A549 (cell line): ENCODE measurements at regions not wholly inside any gene's neighbourhood (a gene's known extent, or its start where the extent isn't known, plus 50 kb on each side); places are given as distances from the start of the nearest gene placed in this dataset.

Experiments used
- ATAC-seq, 2 experiments: fragments of 200-7000 bp in 1 of 2; fragments of >200 bp in 1 of 2; cut with Nextera tagmentation in 1 of 2; cut with Tn5 transposase in 1 of 2; 3 replicates each; pipeline versions ENCODE4 v1.8.0 to v1.9.1; 2018 to 2020; ENCODE audit warnings: mild to moderate bottlenecking in 1 of 2, moderate library complexity in 1 of 2
- CTCF ChIA-PET: fragments of 300-600 bp; sonication (Branson Sonifier 250); formaldehyde crosslinking; extraction: SDS; loops from one replicate; lab custom pipeline; 2021; ENCODE audit warnings: antibody characterized with exemption, inconsistent platforms; lab: Yijun Ruan, JAX
- POLR2A ChIA-PET: fragments of 350-600 bp; formaldehyde crosslinking; extraction: SDS; loops from one replicate; lab custom pipeline; 2021; ENCODE audit warnings: antibody characterized with exemption, inconsistent platforms; lab: Yijun Ruan, JAX
- DNase-seq, 2 experiments: peaks; one replicate each; pipeline versions ENCODE4 v3.0.0 to v3.0.0-alpha.2; 2011 to 2016; ENCODE audit warnings: low read depth in 1 of 2, low spot score in 1 of 2
- FAIRE-seq: peaks from 2 replicates; lab custom pipeline; 2011; peaks lifted over from hg19 to GRCh38; lab: Jason Lieb, UNC
- H3K27ac ChIP-seq, 2 experiments: fragments of >200 bp; sonication (Bioruptor Twin); formaldehyde crosslinking; 3 replicates each; pipeline ENCODE4 v1.5.1; 2016 to 2017
- H3K4me1 ChIP-seq: fragments of >200 bp; sonication (Bioruptor Twin); formaldehyde crosslinking; 3 replicates; pipeline ENCODE4 v1.6.1; 2016
- H3K4me2 ChIP-seq: fragments of >200 bp; sonication (Bioruptor Twin); formaldehyde crosslinking; 3 replicates; pipeline ENCODE4 v1.6.1; 2016
- H3K4me3 ChIP-seq: fragments of >200 bp; sonication (Bioruptor Twin); formaldehyde crosslinking; 3 replicates; pipeline ENCODE4 v1.5.1; 2016
- H3K9me3 ChIP-seq: fragments of >200 bp; sonication (Bioruptor Twin); formaldehyde crosslinking; 3 replicates; pipeline ENCODE4 v1.6.1; 2016
- ATOH8 ChIP-seq: fragments of 250-450 bp; sonication (Bioruptor Pico); IDR thresholded peaks from 2 replicates; pipeline ENCODE4 v1.5.0; 2020; ENCODE audit warnings: low read depth, mild to moderate bottlenecking, moderate library complexity
- CBX2 ChIP-seq: fragments of 200-600 bp; sonication (generic); IDR thresholded peaks from 2 replicates; pipeline ENCODE4 v1.6.1; 2016; ENCODE audit warnings: low read depth, mild to moderate bottlenecking, borderline replicate concordance
- CHD4 ChIP-seq: fragments of 200-600 bp; sonication (generic); IDR thresholded peaks from 2 replicates; pipeline ENCODE4 v1.6.1; 2016; ENCODE audit warnings: antibody characterized with exemption, mild to moderate bottlenecking, borderline replicate concordance
- CTCF ChIP-seq: fragments of >200 bp; sonication (Bioruptor Twin); formaldehyde crosslinking; IDR thresholded peaks from 3 replicates; pipeline ENCODE4 v1.5.1; 2016
- E2F6 ChIP-seq: IDR thresholded peaks from 2 replicates; pipeline ENCODE4 v1.6.1; 2012; ENCODE audit warnings: low read depth, borderline replicate concordance
- EHF ChIP-seq: fragments of 250-450 bp; sonication (Bioruptor Pico); IDR thresholded peaks from 2 replicates; pipeline ENCODE4 v1.5.0; 2020; ENCODE audit warnings: mild to moderate bottlenecking
- EHMT2 ChIP-seq: fragments of 200-600 bp; sonication (generic); IDR thresholded peaks from 2 replicates; pipeline ENCODE4 v1.6.1; 2016; ENCODE audit warnings: antibody characterized with exemption, low read depth, mild to moderate bottlenecking, moderate library complexity
- EP300 ChIP-seq, 2 experiments: fragments of >200 bp; sonication (Bioruptor Twin); formaldehyde crosslinking; IDR thresholded peaks; 2 replicates in 1 of 2; 3 replicates in 1 of 2; pipeline ENCODE4 v1.6.1; 2016 to 2017
- FOXS1 ChIP-seq: fragments of 250-450 bp; sonication (Bioruptor Pico); IDR thresholded peaks from 2 replicates; pipeline ENCODE4 v1.5.0; 2020; ENCODE audit warnings: mild to moderate bottlenecking, moderate library complexity
- HDAC2 ChIP-seq: fragments of 200-600 bp; sonication (generic); IDR thresholded peaks from 2 replicates; pipeline ENCODE4 v1.6.1; 2016
- HEYL ChIP-seq: fragments of 250-450 bp; sonication (Bioruptor Pico); IDR thresholded peaks from 2 replicates; pipeline ENCODE4 v1.8.0; 2021; ENCODE audit warnings: mild to moderate bottlenecking, moderate library complexity
- HOXB13 ChIP-seq: fragments of 250-450 bp; sonication (Bioruptor Pico); IDR thresholded peaks from 2 replicates; pipeline ENCODE4 v1.5.0; 2020; ENCODE audit warnings: low read depth, mild to moderate bottlenecking, moderate library complexity
- HOXB5 ChIP-seq: fragments of 250-450 bp; sonication (Bioruptor Pico); IDR thresholded peaks from 2 replicates; pipeline ENCODE4 v1.5.0; 2020; ENCODE audit warnings: mild to moderate bottlenecking, moderate library complexity
- JUNB ChIP-seq: fragments of >200 bp; sonication (Bioruptor Twin); formaldehyde crosslinking; IDR thresholded peaks from 2 replicates; pipeline ENCODE4 v1.6.1; 2016
- MAFK ChIP-seq: fragments of 450-650 bp; IDR thresholded peaks from 2 replicates; pipeline ENCODE4 v1.6.1; 2014; ENCODE audit not compliant: partially characterized antibody
- MAX ChIP-seq: IDR thresholded peaks from 2 replicates; pipeline ENCODE4 v1.6.1; 2012
- MAZ ChIP-seq: fragments of 150-350 bp; IDR thresholded peaks from 2 replicates; pipeline ENCODE4 v1.6.1; 2014; ENCODE audit warnings: antibody characterized with exemption, low read depth, low read length, borderline replicate concordance
- NFE2L2 ChIP-seq: fragments of 150-350 bp; conservative IDR thresholded peaks from 2 replicates; pipeline ENCODE4 v1.6.1; 2014; ENCODE audit warnings: low read length
- NPAS2 ChIP-seq: fragments of 250-450 bp; sonication (Bioruptor Pico); IDR thresholded peaks from 2 replicates; pipeline ENCODE4 v1.8.0; 2022; ENCODE audit warnings: mild to moderate bottlenecking, moderate library complexity, borderline replicate concordance
- PBX3 ChIP-seq: IDR thresholded peaks from 2 replicates; pipeline ENCODE4 v1.6.1; 2012
- POLR2A ChIP-seq: IDR thresholded peaks from 2 replicates; pipeline ENCODE4 v1.6.1; 2012; ENCODE audit warnings: mild to moderate bottlenecking, low read length
- RCOR1 ChIP-seq: fragments of 150-350 bp; IDR thresholded peaks from 2 replicates; pipeline ENCODE4 v1.6.1; 2014; ENCODE audit warnings: antibody characterized with exemption, low read length, low read depth
- SMC3 ChIP-seq: fragments of >200 bp; sonication (Bioruptor Twin); formaldehyde crosslinking; IDR thresholded peaks from 3 replicates; pipeline ENCODE4 v1.6.1; 2018; ENCODE audit warnings: inconsistent platforms
- SREBF2 ChIP-seq: fragments of 450-650 bp; IDR thresholded peaks from 2 replicates; pipeline ENCODE4 v1.6.1; 2014; ENCODE audit warnings: mild to moderate bottlenecking, moderate library complexity
- TFCP2L1 ChIP-seq: fragments of 250-450 bp; sonication (Bioruptor Pico); IDR thresholded peaks from 2 replicates; pipeline ENCODE4 v1.5.0; 2021; ENCODE audit warnings: mild to moderate bottlenecking
- TP53 ChIP-seq: fragments of 250-450 bp; sonication (Bioruptor Pico); IDR thresholded peaks from 2 replicates; pipeline ENCODE4 v1.5.0; 2021; ENCODE audit warnings: mild to moderate bottlenecking, moderate library complexity
- USF2 ChIP-seq: fragments of 450-650 bp; IDR thresholded peaks from 2 replicates; pipeline ENCODE4 v1.6.1; 2014; ENCODE audit warnings: antibody characterized with exemption
- ZC3H11A ChIP-seq: fragments of 450-650 bp; IDR thresholded peaks from 2 replicates; pipeline ENCODE4 v1.6.1; 2014; ENCODE audit warnings: antibody characterized with exemption, mild to moderate bottlenecking
- ZFP36 ChIP-seq: fragments of 450-650 bp; IDR thresholded peaks from 2 replicates; pipeline ENCODE4 v1.6.1; 2014; ENCODE audit warnings: borderline replicate concordance; ENCODE audit not compliant: partially characterized antibody
- WGBS: methylation state at CpG from one replicate; pipeline ENCODE4 v1.1.6; 2017; ENCODE audit errors: missing lambda C conversion rate; 5-methylcytosine and 5-hydroxymethylcytosine counted together

- DNase-seq (no peak), FAIRE-seq (no peak), ATAC-seq (no peak)
- Histone ChIP-seq H3K27ac (no peak overlapping the region), H3K4me3 (no peak overlapping the region), H3K4me1 (no peaks in the 10 kb centered on the region), H3K4me2 (no peak overlapping the region), H3K9me3 (no peaks in the 10 kb centered on the region)
- ChIA-PET CTCF (no interaction called here), POLR2A (no interaction called here)
- no peak for TF ChIP-seq FOXS1
- TF ChIP-seq SMC3: no peak
- no peak for TF ChIP-seq NPAS2 (CRISPR knock-in tag)
- no peak for TF ChIP-seq NFE2L2
- no peak for TF ChIP-seq USF2
- no peak for TF ChIP-seq CTCF
- no peak for TF ChIP-seq MAZ
- TF ChIP-seq E2F6: no peak
- TF ChIP-seq JUNB: no peak
- no peak for TF ChIP-seq EHMT2
- TF ChIP-seq MAFK: no peak
- no peak for TF ChIP-seq ATOH8 (CRISPR knock-in tag)
- TF ChIP-seq EHF (CRISPR knock-in tag): no peak
- TF ChIP-seq HEYL: no peak
- TF ChIP-seq CBX2: no peak
- no peak for TF ChIP-seq TFCP2L1
- no peak for TF ChIP-seq SREBF2
- no peak for TF ChIP-seq HOXB13 (CRISPR knock-in tag)
- WGBS: 0% methylated on average over 1 of the region's 1 CpG
Observed at GRCh38 chr3:135867911-135868310, 97.6 kb upstream of the PPP2R3A start.

- CTCF ChIA-PET: no interaction called here
- FAIRE-seq: no peak
- no peak for ATAC-seq
- POLR2A ChIA-PET: no interaction called here
- H3K27ac ChIP-seq: no peak overlapping the region
- no peak overlapping the region for H3K4me2 ChIP-seq
- TF ChIP-seq HOXB5 (CRISPR knock-in tag) (no peak), EHF (CRISPR knock-in tag) (no peak), ZFP36 (no peak), CBX2 (no peak), EP300 (IDR thresholded peaks at IDR 0.05) (no peak), HDAC2 (no peak), USF2 (no peak), MAX (no peak), ZC3H11A (no peak), CHD4 (no peak), HEYL (no peak), POLR2A (no peak), TP53 (CRISPR knock-in tag) (no peak), RCOR1 (no peak), PBX3 (no peak)
- 4% methylated on average over 3 of the region's 3 CpGs for WGBS
- H3K4me3 ChIP-seq: no peak overlapping the region
- no peaks in the 10 kb centered on the region for H3K9me3 ChIP-seq
- no peaks in the 10 kb centered on the region for H3K4me1 ChIP-seq
- no peak for DNase-seq
Observed at GRCh38 chr3:135868801-135869200, 96.7 kb upstream of the PPP2R3A start.
